ENCODE measurements at regions not wholly inside any gene's neighbourhood (a gene's known extent, or its start where the extent isn't known, plus 50 kb on each side); places are given as distances from the start of the nearest gene placed in this dataset.

DNA sequence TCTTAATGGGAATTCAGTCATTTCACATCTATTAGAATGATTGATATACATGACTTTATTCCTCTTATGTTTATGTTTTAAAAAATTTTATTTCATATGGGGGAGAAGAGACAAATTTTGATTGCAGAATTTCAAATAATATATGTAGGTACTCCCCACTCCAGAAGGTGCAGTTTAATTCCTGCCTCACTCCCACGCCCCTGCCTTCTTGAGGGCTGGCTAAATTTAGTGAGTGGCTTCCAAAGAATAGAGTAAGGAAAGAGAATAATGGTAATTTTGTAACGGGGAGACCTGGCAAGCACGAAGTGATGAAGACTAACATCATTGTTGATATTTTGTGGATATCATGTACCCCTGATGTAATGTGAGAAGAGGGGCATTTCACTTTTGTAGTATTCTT, 94.7 kb upstream of the FAM78B start:
- in situ Hi-C loops (cut with HindIII; ENCODE audit: low sequenced_read_pairs) = no loop called here
- TF ChIP-seq, protein P1, sequence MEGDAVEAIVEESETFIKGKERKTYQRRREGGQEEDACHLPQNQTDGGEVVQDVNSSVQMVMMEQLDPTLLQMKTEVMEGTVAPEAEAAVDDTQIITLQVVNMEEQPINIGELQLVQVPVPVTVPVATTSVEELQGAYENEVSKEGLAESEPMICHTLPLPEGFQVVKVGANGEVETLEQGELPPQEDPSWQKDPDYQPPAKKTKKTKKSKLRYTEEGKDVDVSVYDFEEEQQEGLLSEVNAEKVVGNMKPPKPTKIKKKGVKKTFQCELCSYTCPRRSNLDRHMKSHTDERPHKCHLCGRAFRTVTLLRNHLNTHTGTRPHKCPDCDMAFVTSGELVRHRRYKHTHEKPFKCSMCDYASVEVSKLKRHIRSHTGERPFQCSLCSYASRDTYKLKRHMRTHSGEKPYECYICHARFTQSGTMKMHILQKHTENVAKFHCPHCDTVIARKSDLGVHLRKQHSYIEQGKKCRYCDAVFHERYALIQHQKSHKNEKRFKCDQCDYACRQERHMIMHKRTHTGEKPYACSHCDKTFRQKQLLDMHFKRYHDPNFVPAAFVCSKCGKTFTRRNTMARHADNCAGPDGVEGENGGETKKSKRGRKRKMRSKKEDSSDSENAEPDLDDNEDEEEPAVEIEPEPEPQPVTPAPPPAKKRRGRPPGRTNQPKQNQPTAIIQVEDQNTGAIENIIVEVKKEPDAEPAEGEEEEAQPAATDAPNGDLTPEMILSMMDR (IDR thresholded peaks at IDR 0.05; ENCODE audit: low read depth, low read length, missing control alignments) = no peak
- H3K4me3 ChIP-seq (ENCODE audit: low read depth, low read length) = no peak overlapping the region
- DNase-seq (ENCODE audit: low read depth) = no peak

DNA sequence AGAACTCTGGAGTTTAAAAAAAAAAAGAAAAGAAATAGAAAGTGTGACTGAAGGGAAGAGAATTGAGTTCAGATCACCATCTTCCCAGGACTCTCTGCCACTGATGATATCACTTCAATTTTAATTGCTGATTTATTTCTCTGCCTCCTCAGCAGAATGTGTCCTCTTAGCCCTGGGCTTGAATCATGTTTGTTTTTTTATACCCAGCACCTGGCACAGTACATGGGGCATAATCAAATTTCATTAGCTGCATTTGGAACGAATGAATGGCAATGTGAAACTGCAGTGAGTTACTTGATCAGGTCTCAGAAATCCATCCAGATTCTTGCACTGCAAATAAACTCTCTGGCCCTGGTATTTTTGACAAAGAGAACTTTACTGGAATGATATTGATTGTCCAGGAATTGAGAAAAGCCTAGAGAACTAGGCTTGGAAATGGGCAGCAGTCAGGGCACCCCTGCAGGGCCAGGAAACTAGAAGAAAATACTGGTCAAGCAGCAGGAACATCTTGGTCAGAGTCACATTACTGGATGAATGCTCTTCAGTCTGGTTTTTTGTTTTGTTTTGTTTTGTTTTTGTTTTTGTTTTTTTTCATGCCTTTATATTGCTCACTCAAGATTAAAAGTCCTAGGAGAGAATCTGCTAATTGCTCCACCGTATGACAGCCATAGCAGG, 103.8 kb upstream of the FAM78B start:
- in situ Hi-C loops (cut with HindIII; ENCODE audit: low sequenced_read_pairs) = no loop called here
- TF ChIP-seq, protein P1 (IDR thresholded peaks at IDR 0.05; ENCODE audit: low read depth, low read length, missing control alignments) = no peak

DNA sequence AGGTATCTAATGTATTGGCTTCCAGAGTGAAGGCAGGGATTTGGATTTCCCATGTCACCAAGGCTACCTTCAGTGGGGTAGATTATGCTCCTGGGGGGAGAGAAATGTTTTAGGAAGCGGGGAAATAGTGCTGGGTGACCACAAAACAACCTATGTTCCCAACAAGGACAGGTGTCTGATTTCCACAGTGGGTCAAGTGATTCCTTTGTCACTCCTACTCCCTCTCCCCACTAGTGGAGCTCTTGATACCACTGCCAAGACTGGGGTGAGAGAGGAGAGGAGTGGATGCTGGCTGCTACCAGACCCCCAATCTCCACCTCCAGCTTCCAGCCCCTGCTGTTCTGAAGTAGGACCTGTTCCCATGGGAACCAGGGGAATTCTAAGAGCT, 104.3 kb upstream of the FAM78B start:
- in situ Hi-C loops (cut with HindIII; ENCODE audit: low sequenced_read_pairs) = no loop called here
- no peak for DNase-seq (ENCODE audit: low read depth)
- TF ChIP-seq, protein P1 (IDR thresholded peaks at IDR 0.05; ENCODE audit: low read depth, low read length, missing control alignments) = no peak
- no peak overlapping the region for H3K4me3 ChIP-seq (ENCODE audit: low read depth, low read length)

More for the DNA sequence above, 103.8 kb upstream of the FAM78B start:
- DNase-seq (ENCODE audit: low read depth) = no peak
- H3K4me3 ChIP-seq (ENCODE audit: low read depth, low read length) = no peak overlapping the region

DNA sequence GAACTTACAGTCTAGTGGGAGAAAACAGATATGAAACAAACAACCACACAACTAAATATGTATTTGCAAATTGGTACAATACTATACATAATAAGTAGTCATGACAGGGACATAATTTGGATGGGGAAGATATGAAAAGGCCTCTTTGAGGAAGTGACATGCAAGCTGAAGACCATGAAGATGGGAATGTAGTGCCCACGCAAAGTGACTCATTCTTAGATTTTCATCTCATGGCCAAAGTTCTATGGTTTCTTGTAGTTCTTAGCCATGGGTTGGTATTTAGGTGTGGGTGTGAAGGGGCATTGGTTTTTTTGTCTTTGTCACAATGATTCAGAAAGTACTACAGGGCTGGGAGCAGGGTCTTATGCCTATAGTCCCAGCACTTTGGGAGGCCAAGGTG, 105.4 kb upstream of the FAM78B start:
- in situ Hi-C loops (cut with HindIII; ENCODE audit: low sequenced_read_pairs) = no loop called here
- no peak for DNase-seq (ENCODE audit: low read depth)
- TF ChIP-seq, protein P1 (IDR thresholded peaks at IDR 0.05; ENCODE audit: low read depth, low read length, missing control alignments) = no peak
- no peak overlapping the region for H3K4me3 ChIP-seq (ENCODE audit: low read depth, low read length)

DNA sequence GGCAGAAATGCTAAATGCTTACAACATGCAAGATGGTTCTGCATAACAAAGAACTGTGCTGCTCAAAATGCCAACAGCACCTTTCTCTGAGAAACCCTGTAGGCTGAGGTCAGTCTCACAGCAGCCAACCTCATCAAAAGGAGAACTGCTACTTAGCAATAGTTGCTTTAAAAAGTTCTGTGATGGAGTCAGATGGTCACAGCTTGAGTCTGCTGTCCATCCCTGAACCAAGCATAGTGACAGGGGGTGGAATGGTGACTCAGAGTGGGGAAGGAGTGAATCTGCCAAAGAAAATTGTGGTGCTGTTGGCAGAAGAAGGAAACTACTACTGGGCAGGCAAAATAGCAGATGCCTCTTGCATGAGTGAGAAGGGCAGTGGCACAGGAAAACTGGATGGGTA, 106.0 kb upstream of the FAM78B start:
- in situ Hi-C loops (cut with HindIII; ENCODE audit: low sequenced_read_pairs) = no loop called here
- H3K4me3 ChIP-seq (ENCODE audit: low read depth, low read length) = no peak overlapping the region
- DNase-seq (ENCODE audit: low read depth) = no peak
- TF ChIP-seq, protein P1 (IDR thresholded peaks at IDR 0.05; ENCODE audit: low read depth, low read length, missing control alignments) = no peak

DNA sequence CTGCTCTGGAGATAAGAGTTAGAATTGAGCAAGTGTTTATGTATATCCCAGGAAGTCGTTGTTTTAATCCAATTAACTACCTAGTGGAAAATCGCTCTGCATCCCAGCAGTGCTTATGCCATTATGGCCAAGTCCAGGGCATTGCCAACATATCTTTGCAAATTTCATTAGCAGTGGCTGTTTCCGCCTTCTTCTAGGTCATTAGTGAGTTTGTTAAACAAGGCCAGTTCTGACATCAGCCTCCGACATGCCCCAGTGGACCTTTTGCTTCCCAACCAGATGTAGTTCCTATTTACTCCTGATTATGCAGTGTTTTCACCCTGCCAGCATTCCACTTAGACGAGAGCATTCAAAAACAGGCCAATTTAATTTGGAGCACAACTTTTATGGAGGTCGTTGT, 106.8 kb upstream of the FAM78B start:
- H3K4me3 ChIP-seq (ENCODE audit: low read depth, low read length) = no peak overlapping the region
- TF ChIP-seq, protein P1 (IDR thresholded peaks at IDR 0.05; ENCODE audit: low read depth, low read length, missing control alignments) = no peak
- DNase-seq (ENCODE audit: low read depth) = no peak
- in situ Hi-C loops (cut with HindIII; ENCODE audit: low sequenced_read_pairs) = no loop called here
